CD4-positive, alpha-beta T cell (primary cell): ENCODE measurements at regions not wholly inside any gene's neighbourhood (a gene's known extent, or its start where the extent isn't known, plus 50 kb on each side); places are given as distances from the start of the nearest gene placed in this dataset.

Experiments used
- ATAC-seq: fragments of 200-7000 bp; cut with Tn5 transposase; one replicate; pipeline ENCODE4 v1.10.0; 2022; ENCODE audit warnings: mild to moderate bottlenecking; ENCODE audit not compliant: poor library complexity
- CTCF ChIA-PET: fragments of 350-600 bp; sonication (Branson Sonifier 250); formaldehyde crosslinking; loops from one replicate; lab custom pipeline; 2021; ENCODE audit warnings: antibody characterized with exemption, inconsistent platforms; lab: Charles Lee
- POLR2A ChIA-PET: fragments of 350-600 bp; sonication (Branson Sonifier 250); formaldehyde crosslinking; loops from one replicate; lab custom pipeline; 2021; ENCODE audit warnings: antibody characterized with exemption, inconsistent platforms; lab: Charles Lee
- DNase-seq, 14 experiments: peaks; one replicate each; pipeline ENCODE4 v3.0.0-alpha.2; 2013 to 2020; ENCODE audit warnings: mixed read lengths in 2 of 14
- H3K27ac ChIP-seq, 2 donors: one replicate each; pipeline versions ENCODE4 v1.5.1 to v1.7.0; 2013; ENCODE audit warnings: low read length in 2 of 2, low read depth in 1 of 2, mild to moderate bottlenecking in 1 of 2
- H3K27me3 ChIP-seq, 2 experiments: 1 replicate in 1 of 2; 2 replicates in 1 of 2; pipeline versions ENCODE4 v1.6.1 to v1.7.0; 2013; ENCODE audit warnings: low read length in 2 of 2, control low read depth in 1 of 2, mild to moderate bottlenecking in 1 of 2, moderate library complexity in 1 of 2; ENCODE audit not compliant: insufficient read depth in 2 of 2, control insufficient read depth in 1 of 2
- H3K36me3 ChIP-seq: one replicate; pipeline ENCODE4 v1.6.1; 2013; ENCODE audit warnings: low read length, control low read depth; ENCODE audit not compliant: insufficient read depth
- H3K4me1 ChIP-seq: one replicate; pipeline ENCODE4 v1.6.1; 2013; ENCODE audit warnings: low read length, control low read depth; ENCODE audit not compliant: insufficient read depth
- H3K4me3 ChIP-seq: one replicate; pipeline ENCODE4 v1.5.1; 2013; ENCODE audit warnings: mild to moderate bottlenecking, low read length, moderate library complexity
- H3K9me3 ChIP-seq, 2 experiments: 1 replicate in 1 of 2; 2 replicates in 1 of 2; pipeline versions ENCODE4 v1.6.1 to v1.7.0; 2013; ENCODE audit warnings: low read length in 2 of 2, mild to moderate bottlenecking in 2 of 2, control low read depth in 1 of 2, moderate library complexity in 1 of 2; ENCODE audit not compliant: control insufficient read depth in 1 of 2, insufficient read depth in 1 of 2
- H3K27ac Mint-ChIP-seq: one replicate; pipeline ENCODE4 v1.8.0; 2020; ENCODE audit warnings: mixed read lengths
- H3K27me3 Mint-ChIP-seq: one replicate; pipeline ENCODE4 v1.8.0; 2021; ENCODE audit warnings: mixed read lengths
- H3K36me3 Mint-ChIP-seq: one replicate; pipeline ENCODE4 v1.8.0; 2021; ENCODE audit warnings: low read depth, mixed read lengths
- H3K4me1 Mint-ChIP-seq: one replicate; pipeline ENCODE4 v1.8.0; 2021; ENCODE audit warnings: low read depth, mixed read lengths
- H3K4me3 Mint-ChIP-seq: one replicate; pipeline ENCODE4 v1.8.0; 2020; ENCODE audit warnings: mild to moderate bottlenecking, mixed read lengths
- H3K9me3 Mint-ChIP-seq: one replicate; pipeline ENCODE4 v1.8.0; 2020; ENCODE audit warnings: mixed read lengths
- CTCF ChIP-seq: fragments of 200-600 bp; IDR thresholded peaks from one replicate; pipeline ENCODE4 v1.8.0; 2022; ENCODE audit warnings: antibody characterized with exemption, mild to moderate bottlenecking
- intact Hi-C, 2 experiments: fragments of 100-400 bp; cut with DNase I in 1 of 2; cut with micrococcal nuclease in 1 of 2; formaldehyde crosslinking; loops; one replicate each; pipeline versions ENCODE4 v1.15.1 to v1.9.0; 2023 to 2025; cut with DNase I, micrococcal nuclease

- CTCF ChIA-PET = no interaction called here
- H3K36me3 Mint-ChIP-seq = no peaks in the 10 kb centered on the region
- ATAC-seq = no peak
Measured at GRCh38 chr10:78886129-78886528, 182.6 kb upstream of the ZMIZ1 start.

GRCh38 chr10:78889536-78890063 lies 179.2 kb upstream of the ZMIZ1 start:
- no peak for DNase-seq
- no peak for TF ChIP-seq CTCF
- no peaks in the 10 kb centered on the region for H3K36me3 ChIP-seq
- intact Hi-C loops = no loop called here
- H3K27ac ChIP-seq = no peak overlapping the region
- no peak for ATAC-seq
- H3K27me3 ChIP-seq = no peaks in the 10 kb centered on the region
- no peak overlapping the region for H3K4me3 ChIP-seq
- Mint-ChIP-seq H3K27me3 (no peaks in the 10 kb centered on the region), H3K4me1 (no peaks in the 10 kb centered on the region), H3K4me3 (no peak overlapping the region), H3K27ac (no peak overlapping the region), H3K9me3 (peaks cover 7% of the 10 kb centered on the region), H3K36me3 (no peaks in the 10 kb centered on the region)
- no peaks in the 10 kb centered on the region for H3K4me1 ChIP-seq
- ChIA-PET POLR2A (no interaction called here), CTCF (no interaction called here)
- H3K9me3 ChIP-seq = peaks cover 0 to 4% of the 10 kb centered on the region in 2 experiments

More at GRCh38 chr10:78886129-78886528, 182.6 kb upstream of the ZMIZ1 start:
- no peak for TF ChIP-seq CTCF
- H3K36me3 ChIP-seq = no peaks in the 10 kb centered on the region
- H3K27ac ChIP-seq = no peak overlapping the region
- no peak for DNase-seq
- H3K9me3 ChIP-seq = peaks cover 0 to 4% of the 10 kb centered on the region in 2 experiments
- Mint-ChIP-seq H3K27ac (no peak overlapping the region), H3K27me3 (peaks cover 12% of the 10 kb centered on the region), H3K4me3 (no peak overlapping the region), H3K9me3 (peaks cover 13% of the 10 kb centered on the region), H3K4me1 (no peaks in the 10 kb centered on the region)
- no peaks in the 10 kb centered on the region for H3K4me1 ChIP-seq
- H3K4me3 ChIP-seq = no peak overlapping the region
- POLR2A ChIA-PET = no interaction called here
- intact Hi-C loops = no loop called here
- H3K27me3 ChIP-seq = no peaks in the 10 kb centered on the region

GRCh38 chr10:78890506-78890905 lies 178.3 kb upstream of the ZMIZ1 start:
- no peak overlapping the region for H3K4me3 Mint-ChIP-seq
- H3K36me3 Mint-ChIP-seq = no peaks in the 10 kb centered on the region
- Histone ChIP-seq H3K4me1 (no peaks in the 10 kb centered on the region), H3K4me3 (no peak overlapping the region), H3K36me3 (no peaks in the 10 kb centered on the region), H3K27ac (no peak overlapping the region), H3K9me3 (no peaks in the 10 kb centered on the region), H3K27me3 (no peaks in the 10 kb centered on the region)
- intact Hi-C loops = no loop called here
- no peak overlapping the region for H3K27ac Mint-ChIP-seq
- H3K9me3 Mint-ChIP-seq = peaks cover 7% of the 10 kb centered on the region
- DNase-seq (no peak), ATAC-seq (no peak)
- no peaks in the 10 kb centered on the region for H3K4me1 Mint-ChIP-seq
- ChIA-PET POLR2A (no interaction called here), CTCF (no interaction called here)
- no peak for TF ChIP-seq CTCF
- no peaks in the 10 kb centered on the region for H3K27me3 Mint-ChIP-seq
